Activated gamma-delta T cell treated with Interleukin-2 at 50 U/mL for 16 hours (primary cell): ENCODE measurements at regions not wholly inside any gene's neighbourhood (a gene's known extent, or its start where the extent isn't known, plus 50 kb on each side); places are given as distances from the start of the nearest gene placed in this dataset.

ENCODE experiments used
- DNase-seq: peaks from one replicate; pipeline ENCODE4 v3.0.0-alpha.2; 2020

GRCh38 chr16:73804456-73804855 is 492.2 kb upstream of the PSMD7 start:
- DNase-seq, result no peak

GRCh38 chr16:73798471-73798870 is 498.1 kb upstream of the PSMD7 start:
- DNase-seq, result no peak

GRCh38 chr16:73797115-73797514 is 499.5 kb upstream of the PSMD7 start:
- no peak for DNase-seq

GRCh38 chr16:73796241-73796640 is 500.4 kb upstream of the PSMD7 start:
- DNase-seq, result no peak

GRCh38 chr16:73794994-73795393 is 501.6 kb upstream of the PSMD7 start:
- no peak for DNase-seq

GRCh38 chr16:73793871-73794437 is 502.7 kb upstream of the PSMD7 start:
- no peak for DNase-seq

GRCh38 chr16:73793260-73793659 is 503.4 kb upstream of the PSMD7 start:
- no peak for DNase-seq

- DNase-seq, result no peak
Observed at GRCh38 chr16:73792199-73793020, 504.2 kb upstream of the PSMD7 start.

- no peak for DNase-seq
Observed at GRCh38 chr16:73781297-73781696, 515.3 kb upstream of the PSMD7 start.

GRCh38 chr16:73778887-73779286 is 517.7 kb upstream of the PSMD7 start:
- no peak for DNase-seq

- no peak for DNase-seq
Observed at GRCh38 chr16:73775841-73776388, 520.7 kb upstream of the PSMD7 start.

- DNase-seq, result no peak
Observed at GRCh38 chr16:73771196-73772064, 525.2 kb upstream of the PSMD7 start.

GRCh38 chr16:73768786-73769203 is 527.8 kb upstream of the PSMD7 start:
- DNase-seq, result no peak

GRCh38 chr16:73764321-73764720 is 532.3 kb upstream of the PSMD7 start:
- no peak for DNase-seq

- no peak for DNase-seq
Observed at GRCh38 chr16:73756289-73757178, 540.1 kb upstream of the PSMD7 start.

- no peak for DNase-seq
Observed at GRCh38 chr16:73753931-73754330, 542.7 kb upstream of the PSMD7 start.

- no peak for DNase-seq
Observed at GRCh38 chr16:73750639-73751038, 546.0 kb upstream of the PSMD7 start.

- DNase-seq, result no peak
Observed at GRCh38 chr16:73747328-73747727, 549.3 kb upstream of the PSMD7 start.

- no peak for DNase-seq
Observed at GRCh38 chr16:73746554-73746953, 550.1 kb upstream of the PSMD7 start.

GRCh38 chr16:73743665-73744496 is 552.7 kb upstream of the PSMD7 start:
- DNase-seq, result no peak

- no peak for DNase-seq
Observed at GRCh38 chr16:73739049-73739769, 557.4 kb upstream of the PSMD7 start.
